ENCODE measurements at regions not wholly inside any gene's neighbourhood (a gene's known extent, or its start where the extent isn't known, plus 50 kb on each side); places are given as distances from the start of the nearest gene placed in this dataset.

DNA sequence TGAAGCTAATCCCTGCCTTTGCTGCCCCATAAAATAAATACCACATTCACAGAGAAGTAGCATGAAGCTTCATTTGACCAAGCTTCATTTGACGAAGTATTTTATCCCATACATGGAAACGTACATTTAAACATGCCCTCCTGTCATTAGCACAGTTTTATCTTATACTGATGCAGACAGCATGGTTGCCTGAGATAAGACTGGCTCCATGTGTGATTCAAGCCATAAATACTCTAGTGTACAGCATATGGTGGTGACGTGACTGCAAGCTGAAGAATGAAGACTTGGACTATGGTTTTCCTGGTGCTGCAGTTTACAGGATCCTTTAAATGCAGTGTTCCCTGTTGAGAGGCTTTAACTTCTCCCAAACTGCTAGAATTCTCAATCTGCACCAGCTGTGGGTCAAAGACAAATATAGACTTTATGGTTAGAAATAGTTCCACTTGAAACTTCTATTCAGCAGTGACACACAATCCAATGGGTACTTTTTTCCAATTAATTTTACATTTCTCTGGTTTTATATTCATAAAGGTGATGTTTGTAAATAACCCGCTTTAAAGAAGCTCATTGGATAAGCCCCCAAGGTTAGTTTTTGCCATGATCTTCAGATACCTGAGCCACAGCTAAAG is 64.9 kb downstream of the CYB561 start:
- TF ChIP-seq, protein P1, sequence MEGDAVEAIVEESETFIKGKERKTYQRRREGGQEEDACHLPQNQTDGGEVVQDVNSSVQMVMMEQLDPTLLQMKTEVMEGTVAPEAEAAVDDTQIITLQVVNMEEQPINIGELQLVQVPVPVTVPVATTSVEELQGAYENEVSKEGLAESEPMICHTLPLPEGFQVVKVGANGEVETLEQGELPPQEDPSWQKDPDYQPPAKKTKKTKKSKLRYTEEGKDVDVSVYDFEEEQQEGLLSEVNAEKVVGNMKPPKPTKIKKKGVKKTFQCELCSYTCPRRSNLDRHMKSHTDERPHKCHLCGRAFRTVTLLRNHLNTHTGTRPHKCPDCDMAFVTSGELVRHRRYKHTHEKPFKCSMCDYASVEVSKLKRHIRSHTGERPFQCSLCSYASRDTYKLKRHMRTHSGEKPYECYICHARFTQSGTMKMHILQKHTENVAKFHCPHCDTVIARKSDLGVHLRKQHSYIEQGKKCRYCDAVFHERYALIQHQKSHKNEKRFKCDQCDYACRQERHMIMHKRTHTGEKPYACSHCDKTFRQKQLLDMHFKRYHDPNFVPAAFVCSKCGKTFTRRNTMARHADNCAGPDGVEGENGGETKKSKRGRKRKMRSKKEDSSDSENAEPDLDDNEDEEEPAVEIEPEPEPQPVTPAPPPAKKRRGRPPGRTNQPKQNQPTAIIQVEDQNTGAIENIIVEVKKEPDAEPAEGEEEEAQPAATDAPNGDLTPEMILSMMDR (IDR thresholded peaks at IDR 0.05): no peak
- no peak for TF ChIP-seq POLR2A (IDR thresholded peaks at IDR 0.05)

Measured in thyroid gland (tissue), 4 donors.